Lower lobe of right lung (tissue), 2 donors: ENCODE measurements at regions not wholly inside any gene's neighbourhood (a gene's known extent, or its start where the extent isn't known, plus 50 kb on each side); places are given as distances from the start of the nearest gene placed in this dataset.

ENCODE experiments used
- ATAC-seq, 2 donors: fragments of 200-7000 bp; cut with Tn5 transposase; one replicate each; pipeline ENCODE4 v1.9.1; 2020 to 2022; ENCODE audit warnings: mild to moderate bottlenecking in 2 of 2, moderate library complexity in 2 of 2
- DNase-seq: peaks from one replicate; pipeline ENCODE4 v3.0.0-alpha.2; 2020
- H3K27ac ChIP-seq: fragments of 200-600 bp; one replicate; pipeline ENCODE4 v1.8.0; 2022
- H3K27me3 ChIP-seq: fragments of 200-600 bp; one replicate; pipeline ENCODE4 v1.8.0; 2022; ENCODE audit warnings: low read depth
- H3K36me3 ChIP-seq: fragments of 200-600 bp; one replicate; pipeline ENCODE4 v1.8.0; 2022; ENCODE audit warnings: mild to moderate bottlenecking
- H3K4me1 ChIP-seq: fragments of 200-600 bp; one replicate; pipeline ENCODE4 v1.8.0; 2022
- H3K4me3 ChIP-seq: fragments of 200-600 bp; one replicate; pipeline ENCODE4 v1.8.0; 2022; ENCODE audit warnings: mild to moderate bottlenecking
- H3K9me3 ChIP-seq: fragments of 200-600 bp; one replicate; pipeline ENCODE4 v1.8.0; 2022
- CTCF ChIP-seq: fragments of 200-600 bp; IDR thresholded peaks from one replicate; pipeline ENCODE4 v1.8.0; 2022; ENCODE audit warnings: antibody characterized with exemption, mild to moderate bottlenecking
- intact Hi-C: fragments of 100-400 bp; cut with DNase I; formaldehyde crosslinking; loops from one replicate; pipeline ENCODE4 v1.11.0; 2022
- donor health status: DM: no; HTN: yes; CAD: no; lungs with severe emphysema.

- ATAC-seq: no peak
- intact Hi-C loops: no loop called here
Measured at GRCh38 chr1:116316373-116316772, 56.7 kb upstream of the ATP1A1 start.

GRCh38 chr1:116318897-116319296 is 54.1 kb upstream of the ATP1A1 start:
- no peak for TF ChIP-seq CTCF
- no peak overlapping the region for H3K27ac ChIP-seq
- H3K27me3 ChIP-seq: no peaks in the 10 kb centered on the region
- H3K4me1 ChIP-seq: peaks cover 4% of the 10 kb centered on the region
- no peak for DNase-seq
- no peak overlapping the region for H3K4me3 ChIP-seq
- no peak for ATAC-seq
- H3K9me3 ChIP-seq: no peaks in the 10 kb centered on the region
- H3K36me3 ChIP-seq: no peaks in the 10 kb centered on the region
- intact Hi-C loops: no loop called here

More at GRCh38 chr1:116316373-116316772, 56.7 kb upstream of the ATP1A1 start:
- Histone ChIP-seq H3K27me3 (no peaks in the 10 kb centered on the region), H3K27ac (no peak overlapping the region), H3K9me3 (no peaks in the 10 kb centered on the region), H3K4me3 (no peak overlapping the region), H3K36me3 (no peaks in the 10 kb centered on the region), H3K4me1 (peaks cover 14% of the 10 kb centered on the region)
- DNase-seq: no peak
- TF ChIP-seq CTCF: no peak

- no peak overlapping the region for H3K4me3 ChIP-seq
- H3K36me3 ChIP-seq: no peaks in the 10 kb centered on the region
- H3K4me1 ChIP-seq: peaks cover 4% of the 10 kb centered on the region
- intact Hi-C loops: no loop called here
- H3K27me3 ChIP-seq: no peaks in the 10 kb centered on the region
- no peak for TF ChIP-seq CTCF
- no peak overlapping the region for H3K27ac ChIP-seq
- no peak for ATAC-seq
- no peak for DNase-seq
- H3K9me3 ChIP-seq: no peaks in the 10 kb centered on the region
Measured at GRCh38 chr1:116320874-116321273, 52.2 kb upstream of the ATP1A1 start.

- Histone ChIP-seq H3K27ac (no peak overlapping the region), H3K4me3 (no peak overlapping the region), H3K36me3 (no peaks in the 10 kb centered on the region), H3K4me1 (peaks cover 4% of the 10 kb centered on the region), H3K9me3 (no peaks in the 10 kb centered on the region), H3K27me3 (no peaks in the 10 kb centered on the region)
- no peak for DNase-seq
- ATAC-seq: peak; percentile 56 to 78
- intact Hi-C loops: no loop called here
- no peak for TF ChIP-seq CTCF
Measured at GRCh38 chr1:116321766-116322175, 51.3 kb upstream of the ATP1A1 start.

GRCh38 chr1:116322752-116323405 is 50.2 kb upstream of the ATP1A1 start:
- TF ChIP-seq CTCF: no peak
- ATAC-seq: no peak
- Histone ChIP-seq H3K9me3 (no peaks in the 10 kb centered on the region), H3K27me3 (no peaks in the 10 kb centered on the region), H3K36me3 (no peaks in the 10 kb centered on the region), H3K4me1 (peaks cover 4% of the 10 kb centered on the region), H3K4me3 (no peak overlapping the region), H3K27ac (no peak overlapping the region)
- DNase-seq: no peak
- intact Hi-C loops: no loop called here
